ENCODE measurements at regions not wholly inside any gene's neighbourhood (a gene's known extent, or its start where the extent isn't known, plus 50 kb on each side); places are given as distances from the start of the nearest gene placed in this dataset.

- no peak for DNase-seq
Measured at GRCh38 chr12:125436686-125437085, 371.5 kb downstream of the AACS start.

- DNase-seq: no peak
Measured at GRCh38 chr12:125440399-125440798, 375.2 kb downstream of the AACS start.

DNA sequence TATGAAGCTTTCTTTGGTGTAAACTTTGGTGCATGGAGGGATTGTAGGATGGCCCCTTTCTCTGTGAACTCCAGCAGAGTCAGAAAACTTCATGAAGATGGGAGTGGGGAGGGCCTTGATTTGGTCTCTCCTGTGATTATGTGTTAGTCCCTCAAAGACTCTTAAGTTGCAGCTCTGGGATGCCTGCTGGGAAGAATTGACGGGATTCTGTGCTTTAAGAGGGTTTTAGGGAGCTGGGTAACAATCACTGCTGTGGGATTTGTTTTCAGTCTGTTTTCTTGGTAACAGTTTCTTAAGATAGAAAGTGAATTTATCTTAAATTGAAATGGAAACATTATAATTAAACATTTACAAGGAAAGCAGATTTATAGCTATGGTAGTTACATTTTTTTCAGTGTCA, 378.1 kb downstream of the AACS start:
- DNase-seq: no peak

DNA sequence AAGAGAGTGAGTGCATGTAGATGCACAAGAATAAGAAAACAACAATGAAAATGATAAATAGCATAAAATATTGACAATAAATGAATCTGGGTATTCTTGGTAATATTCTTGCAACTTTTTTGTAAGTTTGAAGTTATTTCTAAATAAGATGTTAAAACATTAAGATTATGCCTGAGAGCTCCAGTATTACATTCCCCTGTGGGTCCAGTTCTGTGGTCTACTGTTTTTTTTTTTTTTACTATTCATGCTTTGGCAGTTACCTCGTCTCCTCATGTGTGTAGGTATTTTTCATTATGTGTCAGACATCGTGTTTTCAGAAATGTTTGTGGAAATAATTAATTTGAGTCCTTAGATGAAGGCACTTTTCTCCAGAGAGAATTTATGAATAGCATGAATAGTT, 386.2 kb downstream of the AACS start:
- DNase-seq: no peak

GRCh38 chr12:125453751-125454150, 388.5 kb downstream of the AACS start:
- no peak for DNase-seq

DNA sequence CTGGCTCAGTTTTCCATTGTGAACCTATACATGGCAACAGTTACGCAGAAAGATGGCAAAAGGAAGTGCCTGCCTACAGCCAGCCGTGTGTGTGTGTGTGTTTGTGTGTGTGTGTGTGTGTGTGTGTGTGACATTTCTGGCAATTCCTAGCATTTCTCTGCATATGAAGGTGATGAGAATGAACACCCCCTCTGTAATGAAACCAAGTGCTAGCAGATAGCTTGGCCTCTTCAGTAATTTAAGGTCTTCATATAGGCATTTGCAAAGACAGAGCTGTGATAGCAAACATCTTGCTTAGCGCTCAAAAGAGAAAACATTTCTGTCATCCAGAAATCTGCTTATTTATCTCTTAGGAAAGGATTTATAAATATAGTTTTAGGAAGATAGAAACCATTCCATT, 389.1 kb downstream of the AACS start:
- no peak for DNase-seq

DNA sequence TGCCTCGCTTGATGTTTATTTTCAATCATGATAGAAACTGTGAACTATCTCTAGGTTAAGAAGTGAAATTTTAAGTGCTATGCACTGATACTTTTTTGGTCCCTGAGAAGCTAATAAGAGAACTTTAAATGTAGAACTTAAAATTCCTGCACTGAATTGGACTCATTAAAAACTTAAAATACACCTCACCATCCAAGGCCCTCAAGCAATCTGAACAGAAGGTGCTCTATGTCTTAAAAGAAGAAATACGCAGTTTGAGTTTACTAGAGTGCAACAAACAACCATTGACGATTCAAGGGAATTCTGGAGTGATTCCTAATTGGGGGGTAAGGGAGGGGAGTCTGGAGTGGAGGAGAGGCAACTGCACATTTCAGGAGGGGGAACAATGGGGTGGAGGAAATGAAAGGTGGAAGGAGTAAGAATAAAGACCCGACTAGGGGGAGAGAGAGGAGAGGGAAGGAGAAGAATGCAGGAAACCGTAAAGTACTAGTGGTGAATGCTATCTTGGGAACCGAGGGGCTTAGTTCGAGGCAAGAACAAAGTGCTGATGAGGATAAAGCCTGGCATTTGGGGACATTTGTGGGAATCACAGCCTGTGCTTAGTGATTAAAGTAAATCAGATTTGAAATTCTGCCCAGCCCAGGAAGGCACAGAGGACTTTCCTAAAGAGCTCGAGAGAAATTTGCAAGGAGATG, 389.7 kb downstream of the AACS start:
- no peak for DNase-seq

GRCh38 chr12:125455556-125455955, 390.3 kb downstream of the AACS start:
- no peak for DNase-seq

DNA sequence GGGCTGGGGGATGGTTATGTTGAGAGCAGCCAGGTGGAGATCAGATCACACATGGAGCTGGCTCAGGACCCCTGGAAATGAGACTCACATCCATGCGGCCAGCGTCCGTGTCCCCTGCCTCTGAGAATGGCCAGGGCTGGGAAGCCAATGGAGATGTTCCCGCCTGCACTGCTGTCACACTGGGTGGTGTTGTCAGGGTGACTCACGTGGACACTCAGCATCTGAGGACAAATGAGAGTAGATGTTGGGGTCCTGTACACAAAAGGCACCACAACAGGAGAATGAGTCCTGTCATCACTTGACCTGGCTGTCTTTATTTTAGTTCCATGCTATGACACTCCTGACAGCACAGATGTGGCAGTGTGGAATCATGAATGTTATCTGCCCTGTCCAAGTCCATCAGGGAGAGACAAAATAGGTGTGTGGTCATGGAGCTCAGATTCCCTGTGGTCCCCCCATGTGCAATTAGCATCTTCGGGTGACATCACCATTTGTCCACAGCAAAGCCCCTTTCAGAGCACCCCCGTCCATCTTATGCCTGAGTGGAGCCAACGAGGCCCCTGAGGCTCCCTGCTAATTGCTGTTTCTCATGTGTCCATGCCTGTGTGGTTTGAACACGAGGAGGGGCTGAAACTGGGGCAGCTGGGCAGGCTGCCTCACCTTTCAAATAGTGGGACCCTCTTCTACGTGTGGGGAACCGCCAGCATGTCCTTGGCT, 393.5 kb downstream of the AACS start:
- no peak for DNase-seq

GRCh38 chr12:125461831-125462230, 396.6 kb downstream of the AACS start:
- no peak for DNase-seq

- DNase-seq: no peak
Measured at GRCh38 chr12:125463386-125463785, 398.2 kb downstream of the AACS start.

- DNase-seq: no peak
Measured at GRCh38 chr12:125467363-125467762, 402.1 kb downstream of the AACS start.

DNA sequence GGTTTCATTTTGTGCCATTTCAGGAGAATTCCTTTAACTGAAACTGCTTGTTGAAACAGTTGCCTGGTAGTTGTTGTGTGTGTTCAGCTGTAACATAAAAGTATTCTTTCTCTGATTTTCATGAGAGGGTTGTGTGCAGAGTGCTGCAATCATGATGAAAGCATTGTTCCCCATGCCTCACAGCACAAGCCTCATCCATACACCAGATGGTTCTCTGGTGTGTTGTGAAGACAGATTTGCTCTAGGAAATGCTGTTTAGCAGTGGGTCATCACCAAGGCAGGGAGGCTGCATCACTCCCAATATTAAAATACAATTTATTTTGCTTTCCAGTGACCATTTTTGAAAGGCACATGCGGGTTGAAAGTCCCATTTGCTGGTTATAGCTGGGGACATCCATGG, 404.4 kb downstream of the AACS start:
- no peak for DNase-seq

GRCh38 chr12:125470838-125471783, 405.9 kb downstream of the AACS start:
- DNase-seq: no peak

GRCh38 chr12:125473501-125473900, 408.3 kb downstream of the AACS start:
- DNase-seq: no peak

DNA sequence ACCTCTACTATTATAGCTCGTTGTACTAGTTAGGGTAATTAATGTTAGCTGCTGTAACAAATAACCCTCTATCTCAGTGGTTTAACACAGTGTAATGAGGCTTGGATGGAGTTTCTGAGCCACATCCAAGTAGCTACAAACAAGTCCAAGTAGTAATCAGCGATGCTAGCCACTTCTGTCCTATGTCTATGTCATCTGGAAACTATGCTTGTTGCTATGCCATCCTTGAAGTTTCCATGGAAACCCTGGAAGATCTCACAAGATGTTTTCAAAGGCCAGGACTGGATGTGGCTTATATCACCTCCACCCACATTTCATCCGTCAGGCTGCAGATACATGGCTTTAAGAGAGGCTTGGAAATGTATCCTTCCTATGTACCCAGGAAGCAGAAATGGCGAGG, 422.1 kb downstream of the AACS start:
- no peak for DNase-seq

GRCh38 chr12:125491553-125491952, 426.3 kb downstream of the AACS start:
- DNase-seq: no peak

GRCh38 chr12:125492354-125493270, 427.4 kb downstream of the AACS start:
- DNase-seq: no peak

DNA sequence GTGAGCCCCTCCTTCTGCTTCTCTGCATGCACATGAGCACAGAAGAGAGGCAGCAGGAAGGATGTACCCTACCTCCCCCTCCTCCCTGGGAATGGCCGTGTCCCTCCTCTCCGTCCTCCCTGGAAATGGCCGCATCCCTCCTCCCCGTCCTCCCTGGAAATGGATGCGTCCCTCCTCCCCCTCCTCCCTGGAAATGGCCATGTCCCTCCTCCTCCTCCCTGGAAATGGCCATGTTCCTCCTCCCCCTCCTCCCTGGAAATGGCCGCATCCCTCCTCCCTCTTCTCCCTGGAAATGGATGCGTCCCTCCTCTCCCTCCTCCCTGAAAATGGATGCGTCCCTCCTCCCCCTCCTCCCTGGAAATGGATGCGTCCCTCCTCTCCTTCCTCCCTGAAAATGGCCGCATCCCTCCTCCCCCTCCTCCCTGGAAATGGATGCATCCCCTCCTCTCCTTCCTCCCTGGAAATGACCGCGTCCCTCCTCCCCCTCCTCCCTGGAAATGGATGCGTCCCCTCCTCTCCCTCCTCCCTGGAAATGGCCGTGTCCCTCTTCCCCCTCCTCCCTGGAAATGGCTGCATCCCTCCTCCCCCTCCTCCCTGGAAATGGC, 428.6 kb downstream of the AACS start:
- DNase-seq: no peak

DNA sequence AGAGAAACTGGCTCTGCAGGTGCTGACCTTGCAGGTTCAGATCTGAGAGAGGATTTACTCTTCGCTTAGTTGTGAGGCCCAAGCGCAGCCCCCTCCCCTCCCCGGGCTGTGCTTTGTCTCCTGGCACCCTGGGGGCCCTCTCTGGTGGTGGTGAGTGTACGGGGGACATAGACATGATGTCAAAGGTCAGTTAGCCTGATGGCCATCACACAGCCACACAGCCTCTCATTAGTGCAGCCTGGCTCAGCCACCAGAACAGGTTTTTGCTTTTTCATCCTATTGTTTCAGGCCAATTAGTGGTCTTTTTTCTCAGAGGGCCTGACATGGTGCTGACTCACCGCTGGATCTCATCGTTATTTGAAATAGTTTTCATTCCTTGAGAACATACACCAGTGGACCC, 437.9 kb downstream of the AACS start:
- DNase-seq: no peak

GRCh38 chr12:125509195-125509594, 444.0 kb downstream of the AACS start:
- no peak for DNase-seq

Measured in CD4-positive, alpha-beta T cell treated with Interleukin-4 for 4 hours (primary cell).